Loucy (cell line): ENCODE measurements at regions not wholly inside any gene's neighbourhood (a gene's known extent, or its start where the extent isn't known, plus 50 kb on each side); places are given as distances from the start of the nearest gene placed in this dataset.

Experiments
- H2AFZ ChIP-seq: fragments of 200-600 bp; sonication (generic); 2 replicates; pipeline ENCODE4 v1.6.0; 2016; ENCODE audit warnings: antibody characterized with exemption, mild to moderate bottlenecking, low read length, moderate library complexity
- H3F3A ChIP-seq: fragments of 200-600 bp; 2 replicates; pipeline ENCODE4 v1.6.0; 2016; ENCODE audit warnings: antibody characterized with exemption, low read depth, mild to moderate bottlenecking
- H3K27me3 ChIP-seq: fragments of 200-600 bp; sonication (generic); 2 replicates; pipeline ENCODE4 v1.6.1; 2014; ENCODE audit warnings: low read length, mild to moderate bottlenecking; ENCODE audit not compliant: insufficient read depth, poor library complexity, severe bottlenecking
- H3K36me3 ChIP-seq: fragments of 200-600 bp; sonication (generic); 2 replicates; pipeline ENCODE4 v1.6.1; 2016; ENCODE audit warnings: low read length; ENCODE audit not compliant: insufficient read depth
- H3K4me1 ChIP-seq: fragments of 200-600 bp; sonication (generic); 2 replicates; pipeline ENCODE4 v1.5.1; 2014; ENCODE audit warnings: low read length, mild to moderate bottlenecking; ENCODE audit not compliant: insufficient read depth, poor library complexity, severe bottlenecking
- H3K4me2 ChIP-seq: fragments of 200-600 bp; sonication (generic); 2 replicates; pipeline ENCODE4 v1.6.0; 2014; ENCODE audit warnings: antibody characterized with exemption, low read length, low read depth, mild to moderate bottlenecking; ENCODE audit not compliant: poor library complexity, severe bottlenecking
- H3K4me3 ChIP-seq: fragments of 200-600 bp; sonication (generic); 2 replicates; pipeline ENCODE4 v1.5.1; 2014; ENCODE audit warnings: low read length, mild to moderate bottlenecking, mixed read lengths; ENCODE audit not compliant: poor library complexity, severe bottlenecking
- H3K79me2 ChIP-seq: fragments of 200-600 bp; sonication (generic); 2 replicates; pipeline ENCODE4 v1.6.1; 2014; ENCODE audit warnings: low read length; ENCODE audit not compliant: insufficient read depth
- H3K9ac ChIP-seq: fragments of 200-600 bp; sonication (generic); 2 replicates; pipeline ENCODE4 v1.6.0; 2014; ENCODE audit warnings: mild to moderate bottlenecking, low read depth, low read length, moderate library complexity; ENCODE audit not compliant: poor library complexity, severe bottlenecking
- H3K9me2 ChIP-seq: fragments of 200-600 bp; sonication (generic); replicated peaks from 2 replicates; pipeline ENCODE4 v1.6.1; 2016; ENCODE audit warnings: low read depth, low read length, mixed read lengths
- H3K9me3 ChIP-seq: fragments of 200-600 bp; sonication (generic); 2 replicates; pipeline ENCODE4 v1.6.1; 2014; ENCODE audit warnings: mild to moderate bottlenecking, antibody characterized with exemption, low read length, low read depth; ENCODE audit not compliant: insufficient read depth
- H4K20me1 ChIP-seq: fragments of 200-600 bp; sonication (generic); 2 replicates; pipeline ENCODE4 v1.6.0; 2014; ENCODE audit warnings: antibody characterized with exemption, low read length, mild to moderate bottlenecking; ENCODE audit not compliant: insufficient read depth, poor library complexity, severe bottlenecking
- CTCF ChIP-seq: fragments of 200-600 bp; sonication (generic); conservative IDR thresholded peaks from 2 replicates; pipeline ENCODE4 v1.5.1; 2014; ENCODE audit warnings: mild to moderate bottlenecking, antibody characterized with exemption, low read length
- EZH2phosphoT487 ChIP-seq: fragments of 200-600 bp; IDR thresholded peaks from 2 replicates; pipeline ENCODE4 v1.6.1; 2018; ENCODE audit warnings: antibody characterized with exemption, mild to moderate bottlenecking, moderate library complexity, borderline replicate concordance

DNA sequence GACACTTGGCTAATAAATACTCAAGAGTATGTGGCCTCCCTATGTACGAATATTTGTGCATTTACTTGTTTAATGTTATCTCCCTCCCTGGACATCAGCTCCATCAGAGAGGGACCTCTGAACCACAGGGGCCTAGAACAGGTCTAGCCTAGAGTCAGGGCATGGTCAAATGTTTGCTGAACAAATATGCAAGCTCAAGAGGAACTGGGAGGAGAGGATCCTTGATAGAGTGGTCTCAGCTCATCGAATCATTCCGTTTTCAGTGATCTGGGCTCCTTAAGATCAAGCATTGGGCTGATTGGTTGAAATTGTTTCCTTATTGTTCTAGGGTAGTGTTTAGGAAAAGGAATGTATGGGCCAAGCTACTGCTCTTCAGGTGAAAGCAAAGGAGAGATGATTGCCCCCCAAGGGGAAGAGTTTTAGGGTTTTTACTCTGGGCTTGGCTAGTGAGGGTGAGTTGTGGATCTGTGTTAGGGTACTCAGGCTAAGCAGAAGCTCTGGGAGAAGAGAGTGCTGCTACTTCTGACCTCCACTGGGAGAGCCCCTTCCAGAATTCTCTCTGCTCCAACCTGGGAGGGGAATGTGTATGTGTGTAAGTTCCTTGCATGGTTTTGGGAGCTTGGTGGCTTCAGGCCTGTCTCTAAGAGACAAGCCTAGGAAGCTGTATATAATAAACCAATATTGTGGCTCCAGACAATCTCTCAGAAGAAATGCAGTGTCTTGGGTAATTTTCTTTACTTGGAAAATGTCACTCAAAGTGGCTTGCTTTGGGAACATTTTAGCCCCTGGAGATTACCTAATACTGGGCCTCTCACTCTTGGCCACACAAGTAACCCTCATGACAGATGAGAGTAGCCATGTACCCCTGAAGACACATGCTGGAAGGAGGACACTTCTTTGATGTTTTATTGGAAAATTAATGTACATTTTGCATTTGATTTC is 110.0 kb downstream of the EMX2 start:
- no peaks in the 10 kb centered on the region for H3K4me1 ChIP-seq
- no peak overlapping the region for H3K9ac ChIP-seq
- H3K4me2 ChIP-seq = no peak overlapping the region
- H2AFZ ChIP-seq = no peak overlapping the region
- no peaks in the 10 kb centered on the region for H3K79me2 ChIP-seq
- H3K36me3 ChIP-seq = no peaks in the 10 kb centered on the region
- H3K27me3 ChIP-seq = no peaks in the 10 kb centered on the region
- TF ChIP-seq EZH2phosphoT487 (no peak), CTCF (no peak)
- H4K20me1 ChIP-seq = no peaks in the 10 kb centered on the region
- H3K4me3 ChIP-seq = no peak overlapping the region
- no peaks in the 10 kb centered on the region for H3F3A ChIP-seq
- no peaks in the 10 kb centered on the region for H3K9me2 ChIP-seq
- no peaks in the 10 kb centered on the region for H3K9me3 ChIP-seq

GRCh38 chr10:117653170-117653515 is 110.6 kb downstream of the EMX2 start:
- Histone ChIP-seq H3K79me2 (no peaks in the 10 kb centered on the region), H3K27me3 (no peaks in the 10 kb centered on the region), H3F3A (no peaks in the 10 kb centered on the region), H3K9me2 (no peaks in the 10 kb centered on the region), H3K4me1 (no peaks in the 10 kb centered on the region), H3K4me3 (no peak overlapping the region), H4K20me1 (no peaks in the 10 kb centered on the region), H3K9ac (no peak overlapping the region), H3K4me2 (no peak overlapping the region), H3K36me3 (no peaks in the 10 kb centered on the region), H3K9me3 (no peaks in the 10 kb centered on the region), H2AFZ (no peak overlapping the region)
- TF ChIP-seq CTCF (no peak), EZH2phosphoT487 (no peak)

DNA sequence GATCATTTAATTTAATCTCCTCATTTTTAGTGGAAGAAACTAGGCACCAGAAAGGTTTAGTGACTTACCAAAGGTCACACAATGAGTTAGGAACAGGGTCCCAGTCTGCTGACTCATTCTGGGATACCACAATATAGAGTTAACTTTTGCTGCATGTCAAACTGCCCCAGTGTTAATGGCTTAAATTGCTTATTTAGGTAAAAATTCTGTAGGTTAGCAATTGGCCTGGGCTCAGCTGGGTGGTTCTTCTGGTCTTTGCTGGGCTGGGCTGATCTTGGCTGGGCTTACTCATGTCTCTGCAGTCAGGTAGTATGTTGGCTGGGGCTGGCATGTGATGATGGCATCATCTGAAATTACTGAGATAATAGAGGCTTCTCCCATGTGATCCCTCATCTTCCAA is 111.6 kb downstream of the EMX2 start:
- Histone ChIP-seq H3K4me3 (no peak overlapping the region), H3K9ac (no peak overlapping the region), H3K36me3 (no peaks in the 10 kb centered on the region), H3F3A (no peaks in the 10 kb centered on the region), H3K4me1 (no peaks in the 10 kb centered on the region), H3K4me2 (no peak overlapping the region), H2AFZ (no peak overlapping the region), H3K9me3 (no peaks in the 10 kb centered on the region), H4K20me1 (no peaks in the 10 kb centered on the region), H3K79me2 (no peaks in the 10 kb centered on the region), H3K27me3 (no peaks in the 10 kb centered on the region), H3K9me2 (no peaks in the 10 kb centered on the region)
- TF ChIP-seq CTCF = no peak
- TF ChIP-seq EZH2phosphoT487 = no peak
